Lower lobe of right lung (tissue), 2 donors: ENCODE measurements at regions not wholly inside any gene's neighbourhood (a gene's known extent, or its start where the extent isn't known, plus 50 kb on each side); places are given as distances from the start of the nearest gene placed in this dataset.

ENCODE experiments used
- ATAC-seq, 2 donors: fragments of 200-7000 bp; cut with Tn5 transposase; one replicate each; pipeline ENCODE4 v1.9.1; 2020 to 2022; ENCODE audit warnings: mild to moderate bottlenecking in 2 of 2, moderate library complexity in 2 of 2
- DNase-seq: peaks from one replicate; pipeline ENCODE4 v3.0.0-alpha.2; 2020
- H3K27ac ChIP-seq: fragments of 200-600 bp; one replicate; pipeline ENCODE4 v1.8.0; 2022
- H3K27me3 ChIP-seq: fragments of 200-600 bp; one replicate; pipeline ENCODE4 v1.8.0; 2022; ENCODE audit warnings: low read depth
- H3K36me3 ChIP-seq: fragments of 200-600 bp; one replicate; pipeline ENCODE4 v1.8.0; 2022; ENCODE audit warnings: mild to moderate bottlenecking
- H3K4me1 ChIP-seq: fragments of 200-600 bp; one replicate; pipeline ENCODE4 v1.8.0; 2022
- H3K4me3 ChIP-seq: fragments of 200-600 bp; one replicate; pipeline ENCODE4 v1.8.0; 2022; ENCODE audit warnings: mild to moderate bottlenecking
- H3K9me3 ChIP-seq: fragments of 200-600 bp; one replicate; pipeline ENCODE4 v1.8.0; 2022
- CTCF ChIP-seq: fragments of 200-600 bp; IDR thresholded peaks from one replicate; pipeline ENCODE4 v1.8.0; 2022; ENCODE audit warnings: antibody characterized with exemption, mild to moderate bottlenecking
- intact Hi-C: fragments of 100-400 bp; cut with DNase I; formaldehyde crosslinking; loops from one replicate; pipeline ENCODE4 v1.11.0; 2022
- donor health status: DM: no; HTN: yes; CAD: no; lungs with severe emphysema.

DNA sequence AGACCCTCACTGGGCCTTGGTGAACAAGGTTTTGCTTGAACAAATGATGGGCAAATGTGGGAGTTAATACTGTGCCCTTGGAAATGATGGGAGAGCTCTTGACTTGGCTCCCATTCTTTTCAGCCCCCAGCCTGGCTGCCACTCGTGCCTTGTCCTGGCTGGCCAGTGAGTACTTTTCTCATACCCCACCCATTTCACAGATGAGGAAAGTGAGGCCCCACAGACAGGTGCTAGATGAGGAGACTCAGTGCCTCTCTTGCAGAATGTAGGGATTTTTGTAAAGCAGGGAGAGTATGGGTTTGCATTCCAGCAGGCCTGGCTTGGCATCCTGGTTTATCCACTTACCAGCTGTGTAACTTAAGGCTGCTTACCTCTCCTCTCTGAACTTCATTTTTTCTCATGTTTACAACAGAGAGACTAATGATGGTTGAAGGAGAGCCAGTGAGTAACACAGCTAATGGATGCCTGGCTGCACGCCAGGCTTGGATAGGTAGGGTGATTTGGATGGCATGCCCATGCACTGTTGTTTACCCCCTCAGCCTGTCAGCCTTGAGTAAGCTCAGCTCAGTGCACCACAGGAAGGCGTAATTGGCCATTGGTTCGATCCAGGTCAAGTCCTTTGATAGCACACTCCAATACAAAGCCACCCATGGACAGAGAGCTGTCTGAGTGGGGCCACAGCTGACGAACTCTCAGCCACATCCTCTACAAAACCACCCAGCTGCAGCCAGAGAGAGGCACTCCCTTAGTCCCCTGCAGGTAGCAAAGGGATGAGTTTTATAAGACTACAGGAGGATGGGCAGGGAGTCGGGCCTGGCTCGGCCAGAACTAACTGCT lies 436.8 kb downstream of the RPS24 start:
- Histone ChIP-seq H3K9me3 (no peaks in the 10 kb centered on the region), H3K4me3 (no peak overlapping the region), H3K27me3 (no peaks in the 10 kb centered on the region), H3K27ac (no peak overlapping the region), H3K36me3 (no peaks in the 10 kb centered on the region), H3K4me1 (no peaks in the 10 kb centered on the region)
- DNase-seq (no peak), ATAC-seq (peak in 1 of 2 donors; percentile 25)
- no peak for TF ChIP-seq CTCF
- intact Hi-C loops, result no loop called here

- Histone ChIP-seq H3K27me3 (no peaks in the 10 kb centered on the region), H3K36me3 (no peaks in the 10 kb centered on the region), H3K4me1 (no peaks in the 10 kb centered on the region), H3K4me3 (no peak overlapping the region), H3K27ac (no peak overlapping the region), H3K9me3 (no peaks in the 10 kb centered on the region)
- no peak for TF ChIP-seq CTCF
- ATAC-seq (no peak), DNase-seq (no peak)
- intact Hi-C loops, result no loop called here
These were observed 437.7 kb downstream of the RPS24 start for GRCh38 chr10:78471326-78471722.

- Histone ChIP-seq H3K36me3 (no peaks in the 10 kb centered on the region), H3K4me3 (no peak overlapping the region), H3K4me1 (no peaks in the 10 kb centered on the region), H3K27me3 (no peaks in the 10 kb centered on the region), H3K27ac (no peak overlapping the region), H3K9me3 (no peaks in the 10 kb centered on the region)
- DNase-seq (no peak), ATAC-seq (no peak)
- no peak for TF ChIP-seq CTCF
- intact Hi-C loops, result no loop called here
These were observed 438.3 kb downstream of the RPS24 start for GRCh38 chr10:78471723-78472550.

- H3K9me3 ChIP-seq, result no peaks in the 10 kb centered on the region
- no peak for TF ChIP-seq CTCF
- H3K4me3 ChIP-seq, result no peak overlapping the region
- no peaks in the 10 kb centered on the region for H3K36me3 ChIP-seq
- no peaks in the 10 kb centered on the region for H3K4me1 ChIP-seq
- no peaks in the 10 kb centered on the region for H3K27me3 ChIP-seq
- intact Hi-C loops, result no loop called here
- no peak for DNase-seq
- no peak overlapping the region for H3K27ac ChIP-seq
- ATAC-seq, result no peak
These were observed 438.9 kb downstream of the RPS24 start for GRCh38 chr10:78472551-78472890.

DNA sequence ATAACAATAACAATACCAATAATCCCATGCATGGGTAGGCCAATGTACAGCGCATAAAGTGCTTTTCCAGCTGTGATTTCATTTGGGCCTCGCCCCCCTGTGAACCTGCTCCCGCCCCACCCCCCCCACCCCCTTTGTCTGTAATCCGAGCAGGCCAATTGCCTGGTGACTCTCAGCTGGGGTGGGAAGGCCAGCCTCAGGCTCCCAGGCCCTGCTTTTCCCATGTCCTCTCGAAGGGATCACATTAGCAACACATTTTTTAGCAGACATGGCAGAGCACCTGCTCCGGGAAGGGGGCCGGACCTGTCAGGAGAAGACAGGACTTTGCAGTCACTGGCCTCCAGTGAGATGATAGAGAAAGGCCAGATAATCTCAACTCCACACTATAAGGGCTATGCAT lies 439.3 kb downstream of the RPS24 start:
- no peak for TF ChIP-seq CTCF
- no peaks in the 10 kb centered on the region for H3K9me3 ChIP-seq
- intact Hi-C loops, result no loop called here
- no peak overlapping the region for H3K4me3 ChIP-seq
- H3K4me1 ChIP-seq, result no peaks in the 10 kb centered on the region
- DNase-seq, result no peak
- H3K36me3 ChIP-seq, result no peaks in the 10 kb centered on the region
- H3K27me3 ChIP-seq, result no peaks in the 10 kb centered on the region
- no peak for ATAC-seq
- no peak overlapping the region for H3K27ac ChIP-seq
